HEK293 (cell line): ENCODE measurements at regions not wholly inside any gene's neighbourhood (a gene's known extent, or its start where the extent isn't known, plus 50 kb on each side); places are given as distances from the start of the nearest gene placed in this dataset.

ENCODE experiments used
- CTCF ChIA-PET: fragments of 350-600 bp; formaldehyde crosslinking; extraction: SDS; loops from one replicate; lab custom pipeline; 2021; ENCODE audit warnings: antibody characterized with exemption; lab: Yijun Ruan, JAX
- POLR2A ChIA-PET: fragments of 300-600 bp; formaldehyde crosslinking; extraction: SDS; loops from one replicate; lab custom pipeline; 2020; ENCODE audit warnings: antibody characterized with exemption, inconsistent platforms; lab: Yijun Ruan, JAX
- H3K27ac ChIP-seq: fragments of 200-500 bp; sonication (Bioruptor generic); 2 replicates; pipeline ENCODE4 v1.5.1; 2014; ENCODE audit warnings: low read depth, low read length, control low read depth, inconsistent platforms; ENCODE audit errors: extremely low read depth
- H3K36me3 ChIP-seq, 2 experiments: fragments of 200-500 bp in 1 of 2; sonication (Bioruptor generic) in 1 of 2; 1 replicate in 1 of 2; 2 replicates in 1 of 2; pipeline ENCODE4 v1.5.1; 2014 to 2017; ENCODE audit warnings: inconsistent platforms in 2 of 2, low read length in 2 of 2; ENCODE audit not compliant: control insufficient read depth in 2 of 2, insufficient read depth in 1 of 2
- H3K4me1 ChIP-seq: fragments of 200-500 bp; sonication (Bioruptor generic); 2 replicates; pipeline ENCODE4 v1.5.1; 2014; ENCODE audit warnings: mild to moderate bottlenecking, low read length, inconsistent platforms; ENCODE audit not compliant: control insufficient read depth, insufficient read depth
- H3K4me3 ChIP-seq: 2 replicates; pipeline ENCODE4 v1.5.1; 2011; ENCODE audit warnings: low read depth, mild to moderate bottlenecking, control low read depth, low read length, moderate library complexity
- H3K9me3 ChIP-seq: fragments of 200-500 bp; sonication (Bioruptor generic); 2 replicates; pipeline ENCODE4 v1.5.1; 2014; ENCODE audit warnings: low read depth, low read length, inconsistent platforms; ENCODE audit not compliant: control insufficient read depth, insufficient read depth
- CTCF ChIP-seq: fragments of 450-650 bp; formaldehyde crosslinking; IDR thresholded peaks from 2 replicates; pipeline ENCODE4 v1.5.1; 2016; ENCODE audit warnings: missing biosample characterization, missing genetic modification characterization
- FEZF1 ChIP-seq: fragments of 450-650 bp; formaldehyde crosslinking; IDR thresholded peaks from 2 replicates; pipeline ENCODE4 v1.5.1; 2016; ENCODE audit warnings: missing biosample characterization, missing genetic modification characterization
- GLI4 ChIP-seq: fragments of 450-650 bp; formaldehyde crosslinking; IDR thresholded peaks from 2 replicates; pipeline ENCODE4 v1.5.1; 2016; ENCODE audit warnings: missing biosample characterization, missing genetic modification characterization
- MZF1 ChIP-seq: fragments of 450-650 bp; formaldehyde crosslinking; IDR thresholded peaks from 2 replicates; pipeline ENCODE4 v1.5.1; 2017; ENCODE audit warnings: missing biosample characterization, missing genetic modification characterization, borderline replicate concordance
- PRDM1 ChIP-seq: fragments of 450-650 bp; formaldehyde crosslinking; IDR thresholded peaks from 2 replicates; pipeline ENCODE4; 2016; ENCODE audit warnings: missing biosample characterization, missing genetic modification characterization
- SP3 ChIP-seq: fragments of 450-650 bp; formaldehyde crosslinking; IDR thresholded peaks from 2 replicates; pipeline ENCODE4 v1.5.1; 2016; ENCODE audit warnings: missing biosample characterization, missing genetic modification characterization
- SP7 ChIP-seq: fragments of 450-650 bp; formaldehyde crosslinking; IDR thresholded peaks from 2 replicates; pipeline ENCODE4 v1.5.1; 2016; ENCODE audit warnings: missing biosample characterization, missing genetic modification characterization
- ZBTB1 ChIP-seq: fragments of 450-650 bp; formaldehyde crosslinking; IDR thresholded peaks from 2 replicates; pipeline ENCODE4 v1.5.1; 2016; ENCODE audit warnings: missing biosample characterization, missing genetic modification characterization
- ZBTB17 ChIP-seq: fragments of 450-650 bp; formaldehyde crosslinking; IDR thresholded peaks from 2 replicates; pipeline ENCODE4 v1.5.1; 2016; ENCODE audit warnings: missing biosample characterization, missing genetic modification characterization
- ZBTB44 ChIP-seq: fragments of 450-650 bp; IDR thresholded peaks from 2 replicates; pipeline ENCODE4 v1.5.1; 2018; ENCODE audit warnings: missing biosample characterization, mild to moderate bottlenecking, missing genetic modification characterization
- ZEB2 ChIP-seq: fragments of 450-650 bp; formaldehyde crosslinking; IDR thresholded peaks from 2 replicates; pipeline ENCODE4 v1.5.1; 2016; ENCODE audit warnings: missing biosample characterization, missing genetic modification characterization
- ZFP69B ChIP-seq: fragments of 450-650 bp; formaldehyde crosslinking; IDR thresholded peaks from 2 replicates; pipeline ENCODE4 v1.5.1; 2016; ENCODE audit warnings: missing biosample characterization, missing genetic modification characterization
- ZNF121 ChIP-seq: fragments of 450-650 bp; formaldehyde crosslinking; IDR thresholded peaks from 2 replicates; pipeline ENCODE4 v1.5.1; 2016; ENCODE audit warnings: missing biosample characterization, missing genetic modification characterization
- ZNF140 ChIP-seq: fragments of 450-650 bp; formaldehyde crosslinking; IDR thresholded peaks from 2 replicates; pipeline ENCODE4 v1.5.1; 2016; ENCODE audit warnings: missing biosample characterization, missing genetic modification characterization
- ZNF341 ChIP-seq: fragments of 450-650 bp; formaldehyde crosslinking; IDR thresholded peaks from 2 replicates; pipeline ENCODE4; 2016; ENCODE audit warnings: low read depth, missing biosample characterization, missing genetic modification characterization
- ZNF366 ChIP-seq: fragments of 450-650 bp; formaldehyde crosslinking; conservative IDR thresholded peaks from 2 replicates; pipeline ENCODE4 v1.5.1; 2016; ENCODE audit warnings: missing biosample characterization, missing genetic modification characterization
- ZNF394 ChIP-seq: fragments of 450-650 bp; formaldehyde crosslinking; IDR thresholded peaks from 2 replicates; pipeline ENCODE4 v1.5.1; 2016; ENCODE audit warnings: missing biosample characterization, missing genetic modification characterization, mild to moderate bottlenecking, moderate library complexity, borderline replicate concordance
- ZNF510 ChIP-seq: fragments of 450-650 bp; formaldehyde crosslinking; IDR thresholded peaks from 2 replicates; pipeline ENCODE4 v1.5.1; 2018; ENCODE audit warnings: mild to moderate bottlenecking, missing genetic modification characterization, missing biosample characterization; ENCODE audit not compliant: insufficient replicate concordance
- ZNF571 ChIP-seq: fragments of 450-650 bp; formaldehyde crosslinking; IDR thresholded peaks from 2 replicates; pipeline ENCODE4 v1.5.0; 2017; ENCODE audit warnings: missing biosample characterization, missing genetic modification characterization
- ZNF654 ChIP-seq: fragments of 450-650 bp; formaldehyde crosslinking; IDR thresholded peaks from 2 replicates; pipeline ENCODE4 v1.5.1; 2016; ENCODE audit warnings: low read depth, missing biosample characterization, missing genetic modification characterization
- ZNF747 ChIP-seq: fragments of 450-650 bp; formaldehyde crosslinking; IDR thresholded peaks from 2 replicates; pipeline ENCODE4 v1.5.1; 2016; ENCODE audit warnings: missing biosample characterization, missing genetic modification characterization
- ZNF777 ChIP-seq: fragments of 450-650 bp; formaldehyde crosslinking; IDR thresholded peaks from 2 replicates; pipeline ENCODE4 v1.5.1; 2017; ENCODE audit warnings: missing biosample characterization, missing genetic modification characterization, borderline replicate concordance
- ZNF837 ChIP-seq: fragments of 450-650 bp; formaldehyde crosslinking; IDR thresholded peaks from 2 replicates; pipeline ENCODE4 v1.5.1; 2016; ENCODE audit warnings: missing biosample characterization, missing genetic modification characterization
- ZNF843 ChIP-seq: fragments of 450-650 bp; formaldehyde crosslinking; IDR thresholded peaks from 2 replicates; pipeline ENCODE4 v1.5.1; 2016; ENCODE audit warnings: missing biosample characterization, missing genetic modification characterization
- ZSCAN4 ChIP-seq: fragments of 450-650 bp; formaldehyde crosslinking; IDR thresholded peaks from 2 replicates; pipeline ENCODE4 v1.5.1; 2017; ENCODE audit warnings: missing biosample characterization, missing genetic modification characterization
- TF ChIP-seq, protein P1 (sequence below): IDR thresholded peaks from 2 replicates; pipeline ENCODE4 v1.6.1; 2011; ENCODE audit warnings: mild to moderate bottlenecking, low read depth, low read length, borderline replicate concordance
- TF ChIP-seq, protein P2 (sequence below): fragments of 450-650 bp; formaldehyde crosslinking; IDR thresholded peaks from 2 replicates; pipeline ENCODE4 v1.5.1; 2016; ENCODE audit warnings: missing biosample characterization, missing genetic modification characterization

DNA sequence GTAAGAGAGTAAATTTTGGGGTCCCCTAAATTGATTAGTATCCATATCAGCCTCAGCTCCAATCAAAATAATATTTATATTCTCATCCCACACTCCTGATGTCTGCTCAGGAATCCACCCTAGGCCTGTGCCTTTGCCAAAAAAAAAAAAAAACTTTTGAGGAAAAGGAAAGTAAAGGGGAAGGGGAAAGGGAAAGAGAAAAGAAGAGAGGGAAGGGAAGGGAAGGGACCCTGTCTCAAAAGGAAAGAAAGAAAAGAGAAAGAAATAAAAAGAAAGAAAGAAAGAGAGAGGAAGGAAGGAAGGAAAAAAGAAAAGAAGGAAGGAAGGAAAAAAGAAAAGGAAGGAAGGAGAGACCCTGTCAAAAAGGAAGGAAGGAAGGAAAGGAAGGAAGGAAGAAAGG is 91.8 kb upstream of the CACNA1A start:
- Histone ChIP-seq H3K9me3 (no peaks in the 10 kb centered on the region), H3K36me3 (no peaks in the 10 kb centered on the region), H3K27ac (no peak overlapping the region), H3K4me1 (no peaks in the 10 kb centered on the region), H3K4me3 (no peak overlapping the region)
- CTCF ChIA-PET: interaction anchor here (0.5 to 2.4 kb wide), 11 partner anchors 96 to 874 kb away, joined by 3 to 9 read pairs (median 3); no protein-coding TSS in a partner anchor
- POLR2A ChIA-PET: no interaction called here
- TF ChIP-seq GLI4 (tag by site-specific recombination) (no peak), ZNF366 (tag by site-specific recombination) (no peak), ZBTB1 (tag by site-specific recombination) (no peak), PRDM1 (tag by site-specific recombination) (peak; percentile 80)

GRCh38 chr19:13597640-13598039 is 91.4 kb upstream of the CACNA1A start:
- Histone ChIP-seq H3K4me3 (no peak overlapping the region), H3K27ac (no peak overlapping the region), H3K36me3 (no peaks in the 10 kb centered on the region), H3K4me1 (no peaks in the 10 kb centered on the region), H3K9me3 (no peaks in the 10 kb centered on the region)
- CTCF ChIA-PET: interaction anchor here (0.6 to 2.4 kb wide), 11 partner anchors 96 to 360 kb away, joined by 3 to 9 read pairs (median 4); no protein-coding TSS in a partner anchor
- POLR2A ChIA-PET: no interaction called here
- TF ChIP-seq SP7 (tag by site-specific recombination): 0 out of 2 replicates have a peak, but pooled peaks have one; percentile 10
- no peak for TF ChIP-seq GLI4 (tag by site-specific recombination)
- TF ChIP-seq ZNF747 (tag by site-specific recombination): no peak
- TF ChIP-seq ZBTB17: 0 out of 2 replicates have a peak, but pooled peaks have one; percentile 29
- no peak for TF ChIP-seq ZSCAN4 (tag by site-specific recombination)
- TF ChIP-seq ZNF777: no peak
- 0 out of 2 replicates have a peak, but pooled peaks have one; percentile 47 for TF ChIP-seq ZFP69B (tag by site-specific recombination)
- TF ChIP-seq ZNF121 (tag by site-specific recombination): no peak
- TF ChIP-seq ZNF571 (tag by site-specific recombination): no peak
- no peak for TF ChIP-seq ZNF394 (tag by site-specific recombination)
- TF ChIP-seq ZNF837 (tag by site-specific recombination): no peak
- no peak for TF ChIP-seq ZNF140 (tag by site-specific recombination)
- peak; percentile 84 for TF ChIP-seq CTCF (tag by site-specific recombination)
- TF ChIP-seq FEZF1 (tag by site-specific recombination): peak; percentile 61
- TF ChIP-seq ZNF843 (tag by site-specific recombination): no peak
- 0 out of 2 replicates have a peak, but pooled peaks have one; percentile 27 for TF ChIP-seq ZEB2
- TF ChIP-seq, protein P1, sequence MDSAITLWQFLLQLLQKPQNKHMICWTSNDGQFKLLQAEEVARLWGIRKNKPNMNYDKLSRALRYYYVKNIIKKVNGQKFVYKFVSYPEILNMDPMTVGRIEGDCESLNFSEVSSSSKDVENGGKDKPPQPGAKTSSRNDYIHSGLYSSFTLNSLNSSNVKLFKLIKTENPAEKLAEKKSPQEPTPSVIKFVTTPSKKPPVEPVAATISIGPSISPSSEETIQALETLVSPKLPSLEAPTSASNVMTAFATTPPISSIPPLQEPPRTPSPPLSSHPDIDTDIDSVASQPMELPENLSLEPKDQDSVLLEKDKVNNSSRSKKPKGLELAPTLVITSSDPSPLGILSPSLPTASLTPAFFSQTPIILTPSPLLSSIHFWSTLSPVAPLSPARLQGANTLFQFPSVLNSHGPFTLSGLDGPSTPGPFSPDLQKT: no peak
- TF ChIP-seq SP3 (tag by site-specific recombination): no peak
- TF ChIP-seq, protein P2, sequence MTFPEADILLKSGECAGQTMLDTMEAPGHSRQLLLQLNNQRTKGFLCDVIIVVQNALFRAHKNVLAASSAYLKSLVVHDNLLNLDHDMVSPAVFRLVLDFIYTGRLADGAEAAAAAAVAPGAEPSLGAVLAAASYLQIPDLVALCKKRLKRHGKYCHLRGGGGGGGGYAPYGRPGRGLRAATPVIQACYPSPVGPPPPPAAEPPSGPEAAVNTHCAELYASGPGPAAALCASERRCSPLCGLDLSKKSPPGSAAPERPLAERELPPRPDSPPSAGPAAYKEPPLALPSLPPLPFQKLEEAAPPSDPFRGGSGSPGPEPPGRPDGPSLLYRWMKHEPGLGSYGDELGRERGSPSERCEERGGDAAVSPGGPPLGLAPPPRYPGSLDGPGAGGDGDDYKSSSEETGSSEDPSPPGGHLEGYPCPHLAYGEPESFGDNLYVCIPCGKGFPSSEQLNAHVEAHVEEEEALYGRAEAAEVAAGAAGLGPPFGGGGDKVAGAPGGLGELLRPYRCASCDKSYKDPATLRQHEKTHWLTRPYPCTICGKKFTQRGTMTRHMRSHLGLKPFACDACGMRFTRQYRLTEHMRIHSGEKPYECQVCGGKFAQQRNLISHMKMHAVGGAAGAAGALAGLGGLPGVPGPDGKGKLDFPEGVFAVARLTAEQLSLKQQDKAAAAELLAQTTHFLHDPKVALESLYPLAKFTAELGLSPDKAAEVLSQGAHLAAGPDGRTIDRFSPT (tag by site-specific recombination): no peak
- no peak for TF ChIP-seq ZNF341
- TF ChIP-seq ZNF510 (tag by site-specific recombination): no peak
- no peak for TF ChIP-seq MZF1 (tag by site-specific recombination)
- no peak for TF ChIP-seq ZBTB44 (tag by site-specific recombination)
- no peak; the same call in 1 of the 2 replicates for TF ChIP-seq ZNF366 (tag by site-specific recombination)
- TF ChIP-seq ZNF654: peak; percentile 98
